Fibroblast of lung (primary cell): ENCODE measurements at regions not wholly inside any gene's neighbourhood (a gene's known extent, or its start where the extent isn't known, plus 50 kb on each side); places are given as distances from the start of the nearest gene placed in this dataset.

ENCODE experiments used
- CTCF ChIP-seq, 2 donors: IDR thresholded peaks in 1 of 2; conservative IDR thresholded peaks in 1 of 2; 1 replicate in 1 of 2; 2 replicates in 1 of 2; pipeline ENCODE4 v1.5.1; 2011 to 2012; ENCODE audit warnings: low read length in 2 of 2, control low read depth in 1 of 2, inconsistent platforms in 1 of 2, low read depth in 1 of 2, mild to moderate bottlenecking in 1 of 2
- EZH2 ChIP-seq: IDR thresholded peaks from 2 replicates; pipeline ENCODE4 v1.5.1; 2012; ENCODE audit warnings: low read length, control low read depth, mild to moderate bottlenecking; ENCODE audit errors: missing control alignments

DNA sequence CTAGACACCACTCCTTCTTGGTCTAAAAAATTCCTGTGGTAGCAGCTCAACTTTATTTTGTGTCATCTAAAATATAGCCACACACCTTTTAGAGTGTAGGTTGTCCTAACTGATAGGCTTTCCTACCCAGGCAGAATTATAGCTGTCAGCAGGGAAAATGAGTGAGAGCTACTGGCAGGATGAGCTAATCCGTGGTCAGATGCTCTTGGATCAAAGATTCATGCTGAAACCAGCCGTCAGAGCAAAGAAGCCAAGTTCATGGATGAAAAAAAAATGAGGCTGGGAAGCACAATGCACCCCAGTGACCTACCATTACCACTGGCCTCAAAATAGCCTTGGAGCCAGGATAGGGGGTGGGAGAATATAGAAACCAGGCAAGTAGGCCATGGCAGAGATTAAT lies 113.1 kb upstream of the BLID start:
- no peak for TF ChIP-seq EZH2
- no peak for TF ChIP-seq CTCF (conservative IDR thresholded peaks at IDR 0.05 in 1 of 2, IDR thresholded peaks at IDR 0.05 in 1 of 2; ENCODE audit: low read depth in 1 of 2, low read length in 2 of 2)
